ENCODE measurements at regions not wholly inside any gene's neighbourhood (a gene's known extent, or its start where the extent isn't known, plus 50 kb on each side); places are given as distances from the start of the nearest gene placed in this dataset.
"Not testable (repeated sequence)": the region's sequence is repeated elsewhere in the genome, so short reads cannot be mapped to it uniquely, and the experiment has no call there.

DNA sequence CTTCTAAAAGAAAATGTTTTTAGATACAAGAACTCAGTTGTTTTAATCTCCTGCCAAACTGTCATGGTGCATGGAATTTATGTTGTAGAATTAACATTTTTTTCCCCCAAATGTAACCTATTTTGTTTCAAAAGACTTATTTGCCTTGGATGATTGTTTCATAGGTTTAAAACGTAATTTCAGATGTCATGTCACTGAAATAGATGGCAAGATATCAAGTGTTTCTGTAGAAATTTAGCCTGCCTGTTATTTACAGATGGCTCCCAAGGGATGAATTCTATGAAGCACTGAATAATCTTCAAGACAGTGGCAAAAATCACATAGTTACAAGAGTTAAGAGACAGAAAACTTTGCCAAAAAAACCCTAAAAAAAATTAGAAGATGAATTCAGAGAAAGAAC is 1484.6 kb downstream of the OLFM4 start:
- intact Hi-C loops (cut with DNase I): no loop called here
- no peak for DNase-seq (ENCODE audit: low spot score)

DNA sequence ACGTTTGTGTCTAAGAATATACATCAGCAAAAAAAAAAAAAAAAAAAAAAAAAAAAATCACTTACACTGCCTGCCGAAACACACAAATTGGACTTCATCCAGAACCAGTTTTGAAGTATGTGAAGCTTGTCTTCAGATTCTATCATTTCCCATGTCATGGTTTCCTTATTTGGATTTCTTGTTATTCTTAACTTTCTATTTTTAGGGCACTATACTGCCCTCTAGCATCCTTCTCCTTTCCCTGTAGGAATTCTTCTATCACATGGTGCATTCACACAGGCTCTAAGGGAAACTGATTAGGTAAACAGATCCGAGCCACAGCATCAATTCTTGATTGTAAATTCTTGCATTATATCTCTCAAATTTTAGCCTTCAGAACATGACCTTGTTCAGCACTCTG is 1507.5 kb downstream of the OLFM4 start:
- intact Hi-C loops (cut with DNase I): no loop called here
- no peak for DNase-seq (ENCODE audit: low spot score)

GRCh38 chr13:54563286-54563685 is 1534.7 kb downstream of the OLFM4 start:
- no peak for DNase-seq (ENCODE audit: low spot score)
- intact Hi-C loops (cut with DNase I): no loop called here

GRCh38 chr13:54572037-54572436 is 1543.4 kb downstream of the OLFM4 start:
- DNase-seq (ENCODE audit: low spot score); intact Hi-C loops (cut with DNase I): not testable (repeated sequence)

DNA sequence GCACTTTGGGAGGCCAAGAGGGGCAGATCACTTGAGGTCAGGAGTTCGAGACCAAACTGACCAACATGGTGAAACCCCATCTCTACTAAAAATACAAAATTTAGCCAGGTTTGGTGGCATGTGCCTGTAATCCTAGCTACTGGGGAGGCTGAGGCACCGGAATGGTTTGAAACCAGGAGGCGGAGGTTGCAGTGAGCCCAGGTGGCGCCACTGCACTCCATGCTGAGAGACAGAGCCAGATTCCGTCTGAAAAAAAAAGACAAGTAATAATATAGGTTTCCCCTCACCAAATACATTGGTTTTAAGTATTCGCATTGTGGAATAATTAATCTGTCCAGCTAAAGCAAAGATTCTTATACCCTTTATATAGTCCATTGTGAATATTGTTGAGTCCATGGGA is 1544.6 kb downstream of the OLFM4 start:
- no peak for DNase-seq (ENCODE audit: low spot score)
- intact Hi-C loops (cut with DNase I): no loop called here

DNA sequence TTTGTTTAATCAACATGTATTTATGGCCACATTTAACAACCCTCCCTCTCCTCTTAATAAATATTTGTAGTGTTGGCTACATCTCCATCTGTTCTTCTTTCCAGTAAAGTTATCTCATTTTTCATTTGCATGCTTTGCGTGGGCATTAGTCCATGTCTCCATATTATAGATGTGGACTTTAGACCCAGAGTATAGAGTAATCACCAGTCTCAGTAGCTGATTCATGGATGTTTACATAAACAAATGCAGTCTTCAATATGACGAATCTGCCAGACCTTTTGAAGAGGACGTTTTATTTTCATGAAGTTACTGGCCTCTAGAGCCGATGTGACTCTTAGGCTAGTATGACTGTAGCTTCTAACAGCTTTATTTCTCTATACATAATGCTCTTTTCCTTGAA is 1546.2 kb downstream of the OLFM4 start:
- intact Hi-C loops (cut with DNase I): no loop called here
- no peak for DNase-seq (ENCODE audit: low spot score)

- intact Hi-C loops (cut with DNase I): no loop called here
- no peak for DNase-seq (ENCODE audit: low spot score)
These were observed 1562.9 kb downstream of the OLFM4 start for GRCh38 chr13:54591540-54591939.

- intact Hi-C loops (cut with DNase I): no loop called here
- DNase-seq (ENCODE audit: low spot score): no peak
These were observed 1563.6 kb downstream of the OLFM4 start for GRCh38 chr13:54592201-54592600.

GRCh38 chr13:54593504-54593903 is 1564.9 kb downstream of the OLFM4 start:
- no peak for DNase-seq (ENCODE audit: low spot score)
- intact Hi-C loops (cut with DNase I): no loop called here

DNA sequence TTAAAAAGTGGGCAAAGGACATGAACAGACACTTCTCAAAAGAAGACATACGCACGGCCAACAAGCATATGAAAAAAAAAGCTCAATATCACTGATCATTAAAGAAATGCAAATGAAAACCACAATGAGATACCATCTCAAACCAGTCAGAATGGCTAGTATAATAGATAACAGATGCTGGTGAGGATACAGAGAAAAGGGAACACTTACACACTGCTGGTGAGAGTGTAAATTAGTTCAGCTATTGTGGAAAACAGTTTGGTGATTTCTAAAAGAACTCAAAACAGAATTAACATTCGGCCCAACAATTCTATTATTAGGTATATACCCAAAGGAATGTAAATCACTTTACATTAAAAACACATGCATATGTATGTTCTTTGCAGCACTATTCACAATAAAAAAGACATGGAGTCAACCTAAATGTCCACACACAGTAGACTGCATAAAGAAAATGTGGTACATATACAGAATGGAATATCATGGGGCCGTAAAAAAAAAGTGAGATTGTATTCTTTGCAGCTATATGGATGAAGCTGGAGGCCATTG is 1569.0 kb downstream of the OLFM4 start:
- intact Hi-C loops (cut with DNase I): no loop called here
- no peak for DNase-seq (ENCODE audit: low spot score)

- intact Hi-C loops (cut with DNase I): no loop called here
- DNase-seq (ENCODE audit: low spot score): no peak
These were observed 1570.8 kb downstream of the OLFM4 start for GRCh38 chr13:54599413-54599812.

DNA sequence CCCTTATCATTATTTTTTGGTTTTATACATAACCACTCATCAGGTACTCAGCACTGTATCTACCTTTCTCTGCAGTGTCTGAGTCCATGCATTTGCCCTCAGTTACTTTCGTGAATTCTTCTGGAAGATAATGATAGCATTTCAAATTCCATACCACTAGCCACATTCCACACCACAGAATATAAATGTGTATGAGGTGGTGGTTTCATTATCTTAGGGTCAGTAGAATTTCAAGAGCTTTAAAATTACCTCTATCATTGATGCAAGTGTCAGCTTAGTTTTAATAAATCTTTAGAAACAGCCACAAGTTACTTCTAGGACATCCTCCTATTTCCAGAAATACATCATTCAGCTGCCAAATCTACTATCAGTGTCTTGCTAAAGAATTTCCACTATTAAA is 1578.3 kb downstream of the OLFM4 start:
- DNase-seq (ENCODE audit: low spot score): no peak

GRCh38 chr13:54607421-54607820 is 1578.8 kb downstream of the OLFM4 start:
- DNase-seq (ENCODE audit: low spot score): no peak
- intact Hi-C loops (cut with DNase I): no loop called here

More for the DNA sequence above, 1578.3 kb downstream of the OLFM4 start:
- intact Hi-C loops (cut with DNase I): no loop called here

- intact Hi-C loops (cut with DNase I): no loop called here
- no peak for DNase-seq (ENCODE audit: low spot score)
These were observed 1582.8 kb downstream of the OLFM4 start for GRCh38 chr13:54611390-54611789.

GRCh38 chr13:54614726-54615125 is 1586.1 kb downstream of the OLFM4 start:
- intact Hi-C loops (cut with DNase I): no loop called here
- DNase-seq (ENCODE audit: low spot score): no peak

GRCh38 chr13:54626504-54626903 is 1597.9 kb downstream of the OLFM4 start:
- DNase-seq (ENCODE audit: low spot score); intact Hi-C loops (cut with DNase I): not testable (repeated sequence)

GRCh38 chr13:54627646-54628372 is 1599.2 kb downstream of the OLFM4 start:
- intact Hi-C loops (cut with DNase I): no loop called here

DNA sequence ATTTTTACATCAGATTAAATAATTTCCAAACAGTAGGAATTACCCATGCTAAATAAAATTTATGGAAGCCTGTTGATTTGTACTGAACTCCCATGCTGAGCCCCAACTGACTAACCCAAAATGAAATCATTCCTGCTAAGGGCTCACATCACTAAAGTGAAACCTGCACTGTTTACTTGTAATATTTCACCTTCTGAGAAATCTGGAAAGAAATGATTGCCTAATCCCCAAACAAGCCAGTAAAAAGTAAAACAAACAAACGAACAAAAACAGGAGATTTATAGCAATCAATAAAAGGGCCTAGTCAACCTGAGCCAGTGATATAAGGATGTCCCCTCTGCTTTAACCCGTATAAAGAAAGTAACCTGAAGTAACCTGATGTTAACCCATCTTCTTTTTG is 1599.8 kb downstream of the OLFM4 start:
- no peak for DNase-seq (ENCODE audit: low spot score)
- intact Hi-C loops (cut with DNase I): no loop called here

More at GRCh38 chr13:54627646-54628372, 1599.2 kb downstream of the OLFM4 start:
- DNase-seq (ENCODE audit: low spot score): no peak

GRCh38 chr13:54633456-54633855 is 1604.8 kb downstream of the OLFM4 start:
- intact Hi-C loops (cut with DNase I): no loop called here
- DNase-seq (ENCODE audit: low spot score): no peak

DNA sequence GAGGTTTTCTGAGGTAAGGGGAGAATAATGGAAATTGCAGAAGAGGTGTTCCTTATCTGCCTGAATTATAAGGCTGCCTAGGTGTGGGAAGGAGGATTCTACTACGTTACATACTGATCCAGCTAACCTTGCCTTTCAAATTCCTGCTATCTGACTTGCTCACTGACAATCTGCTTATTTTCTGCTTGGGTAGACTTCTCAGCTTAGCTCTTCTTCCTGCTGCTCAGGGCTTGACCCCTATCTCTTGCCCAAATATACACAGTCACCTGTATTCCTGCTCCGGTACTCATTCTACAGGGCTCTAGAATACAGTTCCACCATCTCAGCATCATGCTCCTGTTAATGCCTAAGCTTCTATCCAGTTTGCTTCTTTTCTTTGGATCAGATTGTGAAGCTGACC is 1607.6 kb downstream of the OLFM4 start:
- intact Hi-C loops (cut with DNase I): no loop called here
- no peak for DNase-seq (ENCODE audit: low spot score)

DNA sequence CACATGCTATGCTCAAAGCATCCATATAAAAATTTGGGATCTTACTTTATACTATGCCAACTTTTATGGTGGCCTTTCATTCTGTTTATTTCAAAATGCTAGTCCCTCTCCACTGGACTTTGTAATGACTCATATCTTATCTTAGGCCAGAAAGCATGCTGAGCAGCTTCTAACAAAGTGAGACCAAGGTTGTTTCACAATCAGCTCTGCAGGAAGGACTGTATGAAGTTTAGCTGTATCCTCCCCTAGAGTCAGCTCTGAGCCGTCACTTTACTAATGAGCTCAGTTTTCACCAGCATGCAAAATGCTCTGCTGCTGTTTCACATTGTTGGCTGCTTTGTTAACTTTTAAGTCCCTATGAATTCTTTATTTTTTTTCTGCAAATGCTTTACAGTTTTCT is 1608.8 kb downstream of the OLFM4 start:
- DNase-seq (ENCODE audit: low spot score): no peak
- intact Hi-C loops (cut with DNase I): no loop called here

- DNase-seq (ENCODE audit: low spot score): no peak
- intact Hi-C loops (cut with DNase I): no loop called here
These were observed 1612.1 kb downstream of the OLFM4 start for GRCh38 chr13:54640719-54641118.

Data from cardiac septum (tissue), 1 donor.